Pancreas (tissue), 10 donors: ENCODE measurements at regions not wholly inside any gene's neighbourhood (a gene's known extent, or its start where the extent isn't known, plus 50 kb on each side); places are given as distances from the start of the nearest gene placed in this dataset.

Source experiments
- ATAC-seq, 4 donors: fragments of 200-7000 bp; cut with Tn5 transposase; one replicate each; pipeline versions ENCODE4 v1.8.0 to v1.9.1; 2020; ENCODE audit warnings: mild to moderate bottlenecking in 4 of 4, moderate library complexity in 4 of 4
- DNase-seq, 6 donors: peaks; one replicate each; pipeline ENCODE4 v3.0.0-alpha.2; 2020
- FAIRE-seq: peaks from 2 replicates; lab custom pipeline; 2012; peaks lifted over from hg19 to GRCh38; lab: Jason Lieb, UNC
- H3K27ac ChIP-seq, 4 donors: fragments of 200-600 bp; sonication (generic); 1 replicate in 3 of 4; 2 replicates in 1 of 4; pipeline versions ENCODE4 v1.5.0 to v1.8.0; 2020
- H3K27me3 ChIP-seq, 4 donors: fragments of 200-600 bp; one replicate each; pipeline ENCODE4 v1.8.0; 2021
- H3K36me3 ChIP-seq, 3 donors: fragments of 200-600 bp; sonication (generic) in 1 of 3; one replicate each; pipeline versions ENCODE4 v1.5.0 to v1.8.0; 2020 to 2021
- H3K4me1 ChIP-seq, 3 donors: fragments of 200-600 bp; one replicate each; pipeline ENCODE4 v1.8.0; 2021
- H3K4me3 ChIP-seq, 4 donors: fragments of 200-600 bp; sonication (generic) in 2 of 4; one replicate each; pipeline versions ENCODE4 v1.5.0 to v1.8.0; 2020 to 2021
- H3K9me3 ChIP-seq, 4 donors: fragments of 200-600 bp; one replicate each; pipeline ENCODE4 v1.8.0; 2021
- CTCF ChIP-seq, 4 donors: fragments of 200-600 bp; sonication (generic) in 3 of 4; IDR thresholded peaks; one replicate each; pipeline versions ENCODE4 v1.5.0 to v1.8.0; 2021; ENCODE audit warnings: antibody characterized with exemption in 4 of 4
- WGBS, 2 donors: extraction: QIAGEN DNeasy Blood & Tissue Kit; methylation state at CpG; one replicate each; pipeline ENCODE4 v1.1.7; 2013; 5-methylcytosine and 5-hydroxymethylcytosine counted together
- intact Hi-C, 3 donors: fragments of 100-400 bp; cut with DNase I; formaldehyde crosslinking; loops; one replicate each; pipeline versions ENCODE4 v1.11.1 to v1.14.2; 2022
- donor health status: healthy with polysubstance abuse.
- donor health status: DM: no; HTN: no; CAD: no; lungs with moderate emphysema.
- donor health status: DM: no; HTN: no; CAD: no.
- donor health status: control.
- donor health status: control.
- donor health status: Bipolar disorder and iron deficiency.
- donor health status: DM: yes; HTN: yes; CAD: no.
- donor health status: DM: no; HTN: no; CAD: no.
- donor health status: DM: no; HTN: no; CAD: no.
- donor health status: DM: yes; HTN: yes; CAD: no.

- Histone ChIP-seq H3K4me3 (no peak overlapping the region), H3K9me3 (no peaks in the 10 kb centered on the region), H3K27ac (no peak overlapping the region), H3K27me3 (no peaks in the 10 kb centered on the region), H3K4me1 (no peaks in the 10 kb centered on the region), H3K36me3 (no peaks in the 10 kb centered on the region)
- DNase-seq (no peak), FAIRE-seq (no peak), ATAC-seq (no peak)
- intact Hi-C loops, result no loop called here
- no peak for TF ChIP-seq CTCF (IDR thresholded peaks at IDR 0.05)
- 37 to 58% methylated on average over 2 of the region's 2 CpGs for WGBS, 2 donors
Observed at GRCh38 chr6:74075896-74076295, 379.9 kb downstream of the CD109 start.

GRCh38 chr6:74075323-74075722 is 379.3 kb downstream of the CD109 start:
- ATAC-seq, result peak in 1 of 4 donors; percentile 47
- no peaks in the 10 kb centered on the region for H3K27me3 ChIP-seq
- no peaks in the 10 kb centered on the region for H3K4me1 ChIP-seq
- no peak for TF ChIP-seq CTCF (IDR thresholded peaks at IDR 0.05)
- no peak for DNase-seq
- intact Hi-C loops, result no loop called here
- no peak overlapping the region for H3K27ac ChIP-seq
- no peaks in the 10 kb centered on the region for H3K9me3 ChIP-seq
- H3K36me3 ChIP-seq, result no peaks in the 10 kb centered on the region
- H3K4me3 ChIP-seq, result no peak overlapping the region
- FAIRE-seq, result no peak
- 30 to 38% methylated on average over 3 of the region's 3 CpGs for WGBS, 2 donors

GRCh38 chr6:74074645-74075044 is 378.6 kb downstream of the CD109 start:
- Histone ChIP-seq H3K4me3 (no peak overlapping the region), H3K27ac (no peak overlapping the region), H3K36me3 (no peaks in the 10 kb centered on the region), H3K9me3 (no peaks in the 10 kb centered on the region), H3K27me3 (no peaks in the 10 kb centered on the region), H3K4me1 (no peaks in the 10 kb centered on the region)
- DNase-seq (no peak), FAIRE-seq (no peak), ATAC-seq (no peak)
- no peak for TF ChIP-seq CTCF (IDR thresholded peaks at IDR 0.05)
- intact Hi-C loops, result no loop called here

GRCh38 chr6:74073999-74074398 is 378.0 kb downstream of the CD109 start:
- intact Hi-C loops, result no loop called here
- no peak for ATAC-seq
- no peak overlapping the region for H3K4me3 ChIP-seq
- no peak overlapping the region for H3K27ac ChIP-seq
- no peaks in the 10 kb centered on the region for H3K27me3 ChIP-seq
- no peaks in the 10 kb centered on the region for H3K9me3 ChIP-seq
- H3K36me3 ChIP-seq, result no peaks in the 10 kb centered on the region
- DNase-seq, result no peak
- TF ChIP-seq CTCF (IDR thresholded peaks at IDR 0.05), result no peak
- no peaks in the 10 kb centered on the region for H3K4me1 ChIP-seq
- 47 to 48% methylated on average over 3 of the region's 3 CpGs for WGBS, 2 donors
- FAIRE-seq, result no peak

GRCh38 chr6:74073429-74073828 is 377.4 kb downstream of the CD109 start:
- no peak for TF ChIP-seq CTCF (IDR thresholded peaks at IDR 0.05)
- intact Hi-C loops, result no loop called here
- Histone ChIP-seq H3K4me3 (no peak overlapping the region), H3K27me3 (no peaks in the 10 kb centered on the region), H3K36me3 (no peaks in the 10 kb centered on the region), H3K4me1 (no peaks in the 10 kb centered on the region), H3K9me3 (no peaks in the 10 kb centered on the region), H3K27ac (no peak overlapping the region)
- no peak for FAIRE-seq
- ATAC-seq, result no peak
- 67 to 83% methylated on average over 1 of the region's 1 CpG for WGBS, 2 donors
- no peak for DNase-seq
